ENCODE measurements at regions not wholly inside any gene's neighbourhood (a gene's known extent, or its start where the extent isn't known, plus 50 kb on each side); places are given as distances from the start of the nearest gene placed in this dataset.

DNA sequence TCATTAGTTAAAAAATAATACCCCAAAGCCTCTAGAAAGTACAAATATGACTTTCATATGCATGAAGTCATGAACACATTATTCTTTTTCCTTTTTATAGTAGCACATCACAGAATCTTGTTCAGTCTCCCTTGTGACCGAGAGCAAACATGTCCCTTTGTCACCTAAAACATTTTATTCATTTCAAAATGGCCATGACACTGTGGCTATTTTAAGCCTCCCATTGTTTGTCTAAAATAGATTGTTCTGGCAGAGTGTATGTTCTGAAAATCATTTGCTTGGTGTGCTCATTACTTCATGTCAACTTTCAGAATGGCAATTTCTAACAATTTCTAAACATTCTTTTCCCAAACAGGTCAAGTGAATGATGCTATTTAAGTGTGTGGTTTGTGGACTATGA lies 865.0 kb downstream of the JRKL start:
- TF ChIP-seq, protein P1, sequence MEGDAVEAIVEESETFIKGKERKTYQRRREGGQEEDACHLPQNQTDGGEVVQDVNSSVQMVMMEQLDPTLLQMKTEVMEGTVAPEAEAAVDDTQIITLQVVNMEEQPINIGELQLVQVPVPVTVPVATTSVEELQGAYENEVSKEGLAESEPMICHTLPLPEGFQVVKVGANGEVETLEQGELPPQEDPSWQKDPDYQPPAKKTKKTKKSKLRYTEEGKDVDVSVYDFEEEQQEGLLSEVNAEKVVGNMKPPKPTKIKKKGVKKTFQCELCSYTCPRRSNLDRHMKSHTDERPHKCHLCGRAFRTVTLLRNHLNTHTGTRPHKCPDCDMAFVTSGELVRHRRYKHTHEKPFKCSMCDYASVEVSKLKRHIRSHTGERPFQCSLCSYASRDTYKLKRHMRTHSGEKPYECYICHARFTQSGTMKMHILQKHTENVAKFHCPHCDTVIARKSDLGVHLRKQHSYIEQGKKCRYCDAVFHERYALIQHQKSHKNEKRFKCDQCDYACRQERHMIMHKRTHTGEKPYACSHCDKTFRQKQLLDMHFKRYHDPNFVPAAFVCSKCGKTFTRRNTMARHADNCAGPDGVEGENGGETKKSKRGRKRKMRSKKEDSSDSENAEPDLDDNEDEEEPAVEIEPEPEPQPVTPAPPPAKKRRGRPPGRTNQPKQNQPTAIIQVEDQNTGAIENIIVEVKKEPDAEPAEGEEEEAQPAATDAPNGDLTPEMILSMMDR (IDR thresholded peaks at IDR 0.05): no peak
- no peak for TF ChIP-seq POLR2A (IDR thresholded peaks at IDR 0.05)
